MM.1S (cell line): ENCODE measurements at regions not wholly inside any gene's neighbourhood (a gene's known extent, or its start where the extent isn't known, plus 50 kb on each side); places are given as distances from the start of the nearest gene placed in this dataset.

Source experiments
- DNase-seq: peaks from one replicate; pipeline ENCODE4 v3.0.0-alpha.2; 2015
- H2AFZ ChIP-seq: fragments of 300-600 bp; sonication (generic); 2 replicates; pipeline ENCODE4 v1.6.0; 2016; ENCODE audit warnings: antibody characterized with exemption, low read length
- H3F3A ChIP-seq: fragments of 300-600 bp; sonication (generic); 2 replicates; pipeline ENCODE4 v1.6.1; 2016; ENCODE audit warnings: mild to moderate bottlenecking, antibody characterized with exemption, low read length, moderate library complexity, mixed read lengths; ENCODE audit not compliant: insufficient read depth
- H3K27ac ChIP-seq: fragments of 300-600 bp; sonication (generic); 2 replicates; pipeline ENCODE4 v1.5.1; 2016; ENCODE audit warnings: mild to moderate bottlenecking, low read length
- H3K27me3 ChIP-seq: fragments of 300-600 bp; sonication (generic); replicated peaks from 2 replicates; pipeline ENCODE4 v1.6.0; 2016; ENCODE audit warnings: low read length; ENCODE audit not compliant: insufficient read depth
- H3K36me3 ChIP-seq: fragments of 300-600 bp; sonication (generic); replicated peaks from 2 replicates; pipeline ENCODE4 v1.6.1; 2016; ENCODE audit warnings: mild to moderate bottlenecking, low read length, mixed read lengths; ENCODE audit not compliant: insufficient read depth
- H3K4me1 ChIP-seq: fragments of 300-600 bp; sonication (generic); 2 replicates; pipeline ENCODE4 v1.6.1; 2016; ENCODE audit warnings: low read length, mixed read lengths
- H3K4me2 ChIP-seq: fragments of 300-600 bp; sonication (generic); 2 replicates; pipeline ENCODE4 v1.6.0; 2016; ENCODE audit warnings: low read depth, low read length
- H3K4me3 ChIP-seq: fragments of 300-600 bp; sonication (generic); 2 replicates; pipeline ENCODE4 v1.5.1; 2016; ENCODE audit warnings: low read length, mixed read lengths
- H3K79me2 ChIP-seq: fragments of 300-600 bp; sonication (generic); 2 replicates; pipeline ENCODE4 v1.6.1; 2016; ENCODE audit warnings: mixed run types, low read length, mixed read lengths
- H3K9ac ChIP-seq: fragments of 300-600 bp; sonication (generic); 2 replicates; pipeline ENCODE4 v1.6.1; 2016; ENCODE audit warnings: low read length, mixed read lengths
- H3K9me2 ChIP-seq: fragments of 300-600 bp; sonication (generic); replicated peaks from 2 replicates; pipeline ENCODE4 v1.6.1; 2016; ENCODE audit warnings: mild to moderate bottlenecking, low read length, mixed read lengths; ENCODE audit not compliant: insufficient read depth
- H3K9me3 ChIP-seq: fragments of 300-600 bp; sonication (generic); replicated peaks from 2 replicates; pipeline ENCODE4 v1.6.1; 2016; ENCODE audit warnings: mild to moderate bottlenecking, low read length, mixed read lengths; ENCODE audit not compliant: insufficient read depth
- H4K20me1 ChIP-seq: fragments of 300-600 bp; sonication (generic); 2 replicates; pipeline ENCODE4 v1.6.1; 2016; ENCODE audit warnings: mild to moderate bottlenecking, low read length, moderate library complexity, mixed read lengths; ENCODE audit not compliant: insufficient read depth
- CTCF ChIP-seq: fragments of 300-600 bp; sonication (generic); IDR thresholded peaks from 2 replicates; pipeline ENCODE4 v1.5.1; 2016; ENCODE audit warnings: antibody characterized with exemption, low read length, mixed read lengths
- EZH2 ChIP-seq: fragments of 300-600 bp; sonication (generic); optimal IDR thresholded peaks from 2 replicates; pipeline ENCODE3; 2017; ENCODE audit warnings: low read depth, mild to moderate bottlenecking, antibody characterized with exemption, low read length, mixed read lengths
- EZH2phosphoT487 ChIP-seq: fragments of 300-600 bp; sonication (generic); IDR thresholded peaks from 2 replicates; pipeline ENCODE4 v1.6.1; 2018; ENCODE audit warnings: antibody characterized with exemption, low read length

- Histone ChIP-seq H4K20me1 (no peaks in the 10 kb centered on the region), H3K36me3 (no peaks in the 10 kb centered on the region), H3K79me2 (no peaks in the 10 kb centered on the region), H3K27me3 (no peaks in the 10 kb centered on the region), H3K9me3 (no peaks in the 10 kb centered on the region), H3K4me2 (no peak overlapping the region), H3K9me2 (no peaks in the 10 kb centered on the region), H2AFZ (no peak overlapping the region), H3F3A (no peaks in the 10 kb centered on the region), H3K4me1 (no peaks in the 10 kb centered on the region), H3K4me3 (no peak overlapping the region), H3K27ac (no peak overlapping the region), H3K9ac (no peak overlapping the region)
- DNase-seq, result no peak
- no peak for TF ChIP-seq EZH2
- TF ChIP-seq CTCF, result no peak
- no peak for TF ChIP-seq EZH2phosphoT487
Observed at GRCh38 chr10:93180482-93180931, 106.8 kb downstream of the CYP26A1 start.

- H3K9ac ChIP-seq, result no peak overlapping the region
- no peak for DNase-seq
- H3K27me3 ChIP-seq, result no peaks in the 10 kb centered on the region
- no peaks in the 10 kb centered on the region for H3K9me3 ChIP-seq
- TF ChIP-seq EZH2, result no peak
- H3K9me2 ChIP-seq, result no peaks in the 10 kb centered on the region
- no peak overlapping the region for H2AFZ ChIP-seq
- no peak overlapping the region for H3K27ac ChIP-seq
- no peaks in the 10 kb centered on the region for H3K36me3 ChIP-seq
- H4K20me1 ChIP-seq, result no peaks in the 10 kb centered on the region
- H3K79me2 ChIP-seq, result no peaks in the 10 kb centered on the region
- no peak overlapping the region for H3K4me2 ChIP-seq
- H3K4me1 ChIP-seq, result no peaks in the 10 kb centered on the region
- H3F3A ChIP-seq, result no peaks in the 10 kb centered on the region
- no peak overlapping the region for H3K4me3 ChIP-seq
Observed at GRCh38 chr10:93181271-93182048, 107.8 kb downstream of the CYP26A1 start.

GRCh38 chr10:93182049-93182327 lies 108.3 kb downstream of the CYP26A1 start:
- Histone ChIP-seq H3K27me3 (no peaks in the 10 kb centered on the region), H4K20me1 (no peaks in the 10 kb centered on the region), H3K9me2 (no peaks in the 10 kb centered on the region), H3K27ac (no peak overlapping the region), H3K79me2 (no peaks in the 10 kb centered on the region), H3K9ac (no peak overlapping the region), H2AFZ (no peak overlapping the region), H3K4me3 (no peak overlapping the region), H3K4me2 (no peak overlapping the region), H3K4me1 (no peaks in the 10 kb centered on the region), H3K9me3 (no peaks in the 10 kb centered on the region), H3F3A (no peaks in the 10 kb centered on the region), H3K36me3 (no peaks in the 10 kb centered on the region)
- no peak for TF ChIP-seq EZH2phosphoT487
- TF ChIP-seq EZH2, result no peak
- no peak for TF ChIP-seq CTCF
- no peak for DNase-seq

- no peak for DNase-seq
- H2AFZ ChIP-seq, result no peak overlapping the region
- H3K4me1 ChIP-seq, result no peaks in the 10 kb centered on the region
- TF ChIP-seq EZH2 (no peak), EZH2phosphoT487 (no peak), CTCF (no peak)
- H3K4me2 ChIP-seq, result no peak overlapping the region
- no peaks in the 10 kb centered on the region for H3K36me3 ChIP-seq
- no peaks in the 10 kb centered on the region for H3F3A ChIP-seq
- H3K9me3 ChIP-seq, result no peaks in the 10 kb centered on the region
- H3K9me2 ChIP-seq, result no peaks in the 10 kb centered on the region
- H4K20me1 ChIP-seq, result no peaks in the 10 kb centered on the region
- no peak overlapping the region for H3K4me3 ChIP-seq
- H3K9ac ChIP-seq, result no peak overlapping the region
- H3K79me2 ChIP-seq, result no peaks in the 10 kb centered on the region
- H3K27me3 ChIP-seq, result no peaks in the 10 kb centered on the region
- no peak overlapping the region for H3K27ac ChIP-seq
Observed at GRCh38 chr10:93182790-93183189, 109.1 kb downstream of the CYP26A1 start.
